WTC11 (cell line): ENCODE measurements at regions not wholly inside any gene's neighbourhood (a gene's known extent, or its start where the extent isn't known, plus 50 kb on each side); places are given as distances from the start of the nearest gene placed in this dataset.

Experiments
- ATAC-seq: fragments of 200-7000 bp; cut with Tn5 transposase; 2 replicates; pipeline ENCODE4 v1.10.0; 2021; ENCODE audit warnings: mild to moderate bottlenecking, moderate library complexity
- CTCF ChIA-PET: fragments of 300-600 bp; sonication (Branson Sonifier 250); formaldehyde crosslinking; loops from one replicate; lab custom pipeline; 2021; ENCODE audit warnings: antibody characterized with exemption; lab: Charles Lee
- POLR2A ChIA-PET: fragments of 350-600 bp; sonication (Branson Sonifier 250); formaldehyde crosslinking; loops from one replicate; lab custom pipeline; 2021; ENCODE audit warnings: antibody characterized with exemption; lab: Charles Lee
- DNase-seq: peaks from one replicate; pipeline ENCODE4 v3.0.0; 2021; ENCODE audit warnings: low spot score
- H3K27ac Mint-ChIP-seq: 2 replicates; pipeline ENCODE4 v1.8.0; 2021; ENCODE audit warnings: mixed read lengths
- H3K27me3 Mint-ChIP-seq: 2 replicates; pipeline ENCODE4 v1.8.0; 2021; ENCODE audit warnings: low read depth, mild to moderate bottlenecking, moderate library complexity, mixed read lengths
- H3K36me3 Mint-ChIP-seq: 2 replicates; pipeline ENCODE4 v1.8.0; 2021; ENCODE audit warnings: mixed read lengths
- H3K4me1 Mint-ChIP-seq: 2 replicates; pipeline ENCODE4 v1.8.0; 2022; ENCODE audit warnings: mixed read lengths
- H3K4me3 Mint-ChIP-seq: 2 replicates; pipeline ENCODE4 v1.8.0; 2021; ENCODE audit warnings: mild to moderate bottlenecking, moderate library complexity, mixed read lengths
- H3K9me3 Mint-ChIP-seq: 2 replicates; pipeline ENCODE4 v1.8.0; 2021; ENCODE audit warnings: mixed read lengths
- MXD4 ChIP-seq: fragments of 250-450 bp; sonication (Bioruptor Pico); IDR thresholded peaks from 2 replicates; pipeline ENCODE4 v1.8.0; 2021; ENCODE audit warnings: mild to moderate bottlenecking, moderate library complexity, borderline replicate concordance
- NR3C1 ChIP-seq: sonication (generic); formaldehyde crosslinking; conservative IDR thresholded peaks from 2 replicates; pipeline ENCODE4 v1.8.1; 2023; ENCODE audit warnings: low read depth, mild to moderate bottlenecking, missing genetic modification reagents
- PRRX2 ChIP-seq: fragments of 250-450 bp; sonication (Bioruptor Pico); IDR thresholded peaks from 2 replicates; pipeline ENCODE4 v1.8.0; 2021; ENCODE audit warnings: mild to moderate bottlenecking
- SP1 ChIP-seq: sonication (generic); formaldehyde crosslinking; conservative IDR thresholded peaks from 2 replicates; pipeline ENCODE4 v1.8.1; 2022; ENCODE audit warnings: missing genetic modification reagents
- TEAD1 ChIP-seq: sonication (generic); formaldehyde crosslinking; IDR thresholded peaks from 2 replicates; pipeline ENCODE4 v1.8.0; 2022; ENCODE audit warnings: mild to moderate bottlenecking, missing genetic modification reagents
- TF ChIP-seq, protein P1 (sequence below): fragments of 250-450 bp; sonication (Bioruptor Pico); IDR thresholded peaks from 2 replicates; pipeline ENCODE4 v1.8.0; 2021; ENCODE audit warnings: mild to moderate bottlenecking
- TF ChIP-seq, protein P2 (sequence below): sonication (generic); formaldehyde crosslinking; IDR thresholded peaks from 2 replicates; pipeline ENCODE4 v1.8.1; 2023; ENCODE audit warnings: mild to moderate bottlenecking, missing genetic modification reagents
- TF ChIP-seq, protein P3 (sequence below): sonication (generic); formaldehyde crosslinking; IDR thresholded peaks from 2 replicates; pipeline ENCODE4 v1.8.0; 2023; ENCODE audit warnings: missing genetic modification reagents, mild to moderate bottlenecking, borderline replicate concordance
- TF ChIP-seq, protein P4 (sequence below): fragments of 200-600 bp; IDR thresholded peaks from 2 replicates; pipeline ENCODE4 v1.8.0; 2022; ENCODE audit warnings: antibody characterized with exemption

DNA sequence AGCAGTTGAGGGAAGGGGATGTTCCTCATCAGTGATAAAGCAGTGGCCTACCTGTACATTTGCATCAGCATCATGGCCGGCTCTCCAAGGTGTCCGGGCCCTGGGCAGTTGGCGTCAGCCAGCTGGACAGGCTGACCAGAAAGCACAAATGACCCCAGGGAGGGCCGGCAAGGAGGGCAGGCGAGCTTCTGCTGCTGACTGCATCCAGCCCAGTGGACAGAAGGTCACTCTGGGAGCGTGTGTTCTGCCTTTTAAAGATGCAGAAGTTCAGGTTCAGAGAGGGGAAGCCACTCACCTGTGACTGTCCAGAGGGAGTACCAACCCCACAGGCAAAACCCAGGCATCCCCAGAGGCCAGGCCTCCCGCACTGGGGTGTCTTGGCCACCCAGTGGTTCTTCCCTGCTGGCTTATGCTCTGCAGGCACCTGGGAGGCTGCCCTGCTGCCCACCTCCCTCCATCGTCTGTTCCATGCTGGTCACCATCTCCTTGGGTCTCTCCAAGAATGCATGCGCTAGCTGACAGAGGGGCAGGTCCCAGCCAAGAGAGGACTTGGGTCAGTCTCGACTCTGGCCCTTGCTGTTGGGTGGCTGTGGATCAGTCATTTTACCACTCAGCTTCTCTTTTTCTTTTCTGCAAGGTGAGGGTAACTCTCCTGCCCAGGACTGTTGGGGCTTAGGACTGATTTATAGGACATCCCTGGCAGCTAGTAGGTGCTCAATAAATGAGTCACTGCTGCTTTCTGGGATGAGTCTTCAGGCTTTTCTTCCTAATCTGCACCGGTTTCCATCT is 89.9 kb downstream of the INHBB start (continued):
- TF ChIP-seq, protein P1, sequence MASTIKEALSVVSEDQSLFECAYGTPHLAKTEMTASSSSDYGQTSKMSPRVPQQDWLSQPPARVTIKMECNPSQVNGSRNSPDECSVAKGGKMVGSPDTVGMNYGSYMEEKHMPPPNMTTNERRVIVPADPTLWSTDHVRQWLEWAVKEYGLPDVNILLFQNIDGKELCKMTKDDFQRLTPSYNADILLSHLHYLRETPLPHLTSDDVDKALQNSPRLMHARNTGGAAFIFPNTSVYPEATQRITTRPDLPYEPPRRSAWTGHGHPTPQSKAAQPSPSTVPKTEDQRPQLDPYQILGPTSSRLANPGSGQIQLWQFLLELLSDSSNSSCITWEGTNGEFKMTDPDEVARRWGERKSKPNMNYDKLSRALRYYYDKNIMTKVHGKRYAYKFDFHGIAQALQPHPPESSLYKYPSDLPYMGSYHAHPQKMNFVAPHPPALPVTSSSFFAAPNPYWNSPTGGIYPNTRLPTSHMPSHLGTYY = no peak
- no peak for TF ChIP-seq NR3C1 (CRISPR knock-in tag)
- TF ChIP-seq, protein P2, sequence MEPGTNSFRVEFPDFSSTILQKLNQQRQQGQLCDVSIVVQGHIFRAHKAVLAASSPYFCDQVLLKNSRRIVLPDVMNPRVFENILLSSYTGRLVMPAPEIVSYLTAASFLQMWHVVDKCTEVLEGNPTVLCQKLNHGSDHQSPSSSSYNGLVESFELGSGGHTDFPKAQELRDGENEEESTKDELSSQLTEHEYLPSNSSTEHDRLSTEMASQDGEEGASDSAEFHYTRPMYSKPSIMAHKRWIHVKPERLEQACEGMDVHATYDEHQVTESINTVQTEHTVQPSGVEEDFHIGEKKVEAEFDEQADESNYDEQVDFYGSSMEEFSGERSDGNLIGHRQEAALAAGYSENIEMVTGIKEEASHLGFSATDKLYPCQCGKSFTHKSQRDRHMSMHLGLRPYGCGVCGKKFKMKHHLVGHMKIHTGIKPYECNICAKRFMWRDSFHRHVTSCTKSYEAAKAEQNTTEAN = no peak
- TF ChIP-seq SP1 (CRISPR knock-in tag) = no peak

DNA sequence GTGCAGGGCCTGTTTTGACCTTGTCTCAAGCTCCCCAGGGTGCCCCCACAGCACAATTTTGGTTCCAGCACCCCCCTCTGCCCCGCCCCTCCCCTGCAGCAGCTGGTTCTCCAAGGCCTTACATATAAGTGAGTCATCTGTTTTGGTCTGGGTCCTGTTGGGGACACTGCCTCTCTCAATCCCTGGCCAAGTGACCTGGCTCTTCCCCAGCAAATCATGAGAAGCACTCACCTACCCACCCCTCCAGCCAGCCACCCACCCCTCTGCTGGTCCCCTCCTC is 90.5 kb downstream of the INHBB start:
- Mint-ChIP-seq H3K4me1 (peaks cover 26% of the 10 kb centered on the region), H3K36me3 (no peaks in the 10 kb centered on the region), H3K27me3 (peaks cover 70% of the 10 kb centered on the region), H3K4me3 (no peak overlapping the region), H3K9me3 (no peaks in the 10 kb centered on the region), H3K27ac (no peak overlapping the region)
- POLR2A ChIA-PET = interaction anchor here (1.0 kb wide), 3 partner anchors 89 to 93 kb away, joined by 3 to 14 read pairs (median 6); no protein-coding TSS in a partner anchor
- CTCF ChIA-PET = interaction anchor here (0.5 to 3.9 kb wide), 17 partner anchors 12 to 231 kb away, joined by 3 to 66 read pairs (median 5); no protein-coding TSS in a partner anchor
- TF ChIP-seq TEAD1 (CRISPR knock-in tag) = no peak
- TF ChIP-seq PRRX2 = no peak
- TF ChIP-seq, protein P3, sequence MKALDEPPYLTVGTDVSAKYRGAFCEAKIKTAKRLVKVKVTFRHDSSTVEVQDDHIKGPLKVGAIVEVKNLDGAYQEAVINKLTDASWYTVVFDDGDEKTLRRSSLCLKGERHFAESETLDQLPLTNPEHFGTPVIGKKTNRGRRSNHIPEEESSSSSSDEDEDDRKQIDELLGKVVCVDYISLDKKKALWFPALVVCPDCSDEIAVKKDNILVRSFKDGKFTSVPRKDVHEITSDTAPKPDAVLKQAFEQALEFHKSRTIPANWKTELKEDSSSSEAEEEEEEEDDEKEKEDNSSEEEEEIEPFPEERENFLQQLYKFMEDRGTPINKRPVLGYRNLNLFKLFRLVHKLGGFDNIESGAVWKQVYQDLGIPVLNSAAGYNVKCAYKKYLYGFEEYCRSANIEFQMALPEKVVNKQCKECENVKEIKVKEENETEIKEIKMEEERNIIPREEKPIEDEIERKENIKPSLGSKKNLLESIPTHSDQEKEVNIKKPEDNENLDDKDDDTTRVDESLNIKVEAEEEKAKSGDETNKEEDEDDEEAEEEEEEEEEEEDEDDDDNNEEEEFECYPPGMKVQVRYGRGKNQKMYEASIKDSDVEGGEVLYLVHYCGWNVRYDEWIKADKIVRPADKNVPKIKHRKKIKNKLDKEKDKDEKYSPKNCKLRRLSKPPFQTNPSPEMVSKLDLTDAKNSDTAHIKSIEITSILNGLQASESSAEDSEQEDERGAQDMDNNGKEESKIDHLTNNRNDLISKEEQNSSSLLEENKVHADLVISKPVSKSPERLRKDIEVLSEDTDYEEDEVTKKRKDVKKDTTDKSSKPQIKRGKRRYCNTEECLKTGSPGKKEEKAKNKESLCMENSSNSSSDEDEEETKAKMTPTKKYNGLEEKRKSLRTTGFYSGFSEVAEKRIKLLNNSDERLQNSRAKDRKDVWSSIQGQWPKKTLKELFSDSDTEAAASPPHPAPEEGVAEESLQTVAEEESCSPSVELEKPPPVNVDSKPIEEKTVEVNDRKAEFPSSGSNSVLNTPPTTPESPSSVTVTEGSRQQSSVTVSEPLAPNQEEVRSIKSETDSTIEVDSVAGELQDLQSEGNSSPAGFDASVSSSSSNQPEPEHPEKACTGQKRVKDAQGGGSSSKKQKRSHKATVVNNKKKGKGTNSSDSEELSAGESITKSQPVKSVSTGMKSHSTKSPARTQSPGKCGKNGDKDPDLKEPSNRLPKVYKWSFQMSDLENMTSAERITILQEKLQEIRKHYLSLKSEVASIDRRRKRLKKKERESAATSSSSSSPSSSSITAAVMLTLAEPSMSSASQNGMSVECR = no peak
- TF ChIP-seq MXD4 (CRISPR knock-in tag) = no peak
- DNase-seq (no peak), ATAC-seq (no peak)

DNA sequence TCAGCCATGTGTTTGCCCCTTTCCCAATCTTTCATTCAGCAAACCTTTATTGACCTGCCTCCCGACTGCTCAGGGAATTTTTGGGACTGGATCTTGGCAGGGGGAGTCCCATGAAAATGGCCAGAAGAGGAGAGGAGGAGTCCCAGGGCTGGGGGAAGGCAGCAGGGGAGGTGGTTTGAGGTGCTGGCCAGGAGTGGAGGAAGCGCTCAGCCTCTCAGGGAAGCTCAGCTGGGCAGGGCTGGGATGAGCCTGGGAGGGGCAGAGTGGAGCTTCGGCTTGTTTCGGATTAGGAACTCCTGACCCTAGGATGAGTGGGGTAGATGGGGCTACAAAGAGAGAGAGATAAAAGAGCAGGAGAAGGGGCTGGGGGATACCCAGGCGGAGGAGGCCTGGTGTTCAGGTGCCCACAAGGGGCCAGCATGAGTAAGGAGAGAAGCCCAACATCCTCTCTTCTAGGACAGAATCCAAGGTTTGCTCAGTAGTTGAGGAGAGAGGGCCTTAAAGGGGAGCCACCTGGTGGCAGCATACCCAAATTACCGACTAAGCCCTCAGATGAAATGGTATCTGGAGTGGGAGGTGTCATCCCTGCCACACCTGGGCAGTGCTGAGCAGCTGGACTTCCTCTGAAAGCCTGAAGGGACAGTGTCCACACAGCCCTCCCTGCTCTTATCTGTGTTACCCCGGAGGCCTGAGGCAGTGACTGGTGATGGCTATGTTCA is 91.1 kb downstream of the INHBB start:
- ATAC-seq (peak; percentile 78), DNase-seq (peak; percentile 84)
- TF ChIP-seq, protein P4, sequence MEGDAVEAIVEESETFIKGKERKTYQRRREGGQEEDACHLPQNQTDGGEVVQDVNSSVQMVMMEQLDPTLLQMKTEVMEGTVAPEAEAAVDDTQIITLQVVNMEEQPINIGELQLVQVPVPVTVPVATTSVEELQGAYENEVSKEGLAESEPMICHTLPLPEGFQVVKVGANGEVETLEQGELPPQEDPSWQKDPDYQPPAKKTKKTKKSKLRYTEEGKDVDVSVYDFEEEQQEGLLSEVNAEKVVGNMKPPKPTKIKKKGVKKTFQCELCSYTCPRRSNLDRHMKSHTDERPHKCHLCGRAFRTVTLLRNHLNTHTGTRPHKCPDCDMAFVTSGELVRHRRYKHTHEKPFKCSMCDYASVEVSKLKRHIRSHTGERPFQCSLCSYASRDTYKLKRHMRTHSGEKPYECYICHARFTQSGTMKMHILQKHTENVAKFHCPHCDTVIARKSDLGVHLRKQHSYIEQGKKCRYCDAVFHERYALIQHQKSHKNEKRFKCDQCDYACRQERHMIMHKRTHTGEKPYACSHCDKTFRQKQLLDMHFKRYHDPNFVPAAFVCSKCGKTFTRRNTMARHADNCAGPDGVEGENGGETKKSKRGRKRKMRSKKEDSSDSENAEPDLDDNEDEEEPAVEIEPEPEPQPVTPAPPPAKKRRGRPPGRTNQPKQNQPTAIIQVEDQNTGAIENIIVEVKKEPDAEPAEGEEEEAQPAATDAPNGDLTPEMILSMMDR = peak; percentile 33; the same call in 1 of the 2 replicates
- no peak for TF ChIP-seq SP1 (CRISPR knock-in tag)
- CTCF ChIA-PET = interaction anchor here (0.6 to 3.9 kb wide), 25 partner anchors 12 to 232 kb away, joined by 3 to 66 read pairs (median 4); no protein-coding TSS in a partner anchor
- Mint-ChIP-seq H3K9me3 (no peaks in the 10 kb centered on the region), H3K27me3 (peaks cover 77% of the 10 kb centered on the region), H3K27ac (no peak overlapping the region), H3K4me3 (no peak overlapping the region), H3K36me3 (no peaks in the 10 kb centered on the region), H3K4me1 (peaks cover 30% of the 10 kb centered on the region)
- POLR2A ChIA-PET = interaction anchor here (0.5 to 1.0 kb wide), 3 partner anchors 89 to 678 kb away, joined by 3 to 14 read pairs (median 6); partner anchors contain the start of gene PTPN4
